Activated naive CD8-positive, alpha-beta T cell treated with anti-CD3 and anti-CD28 coated beads, Interleukin-2, amount 10 ng/mL, durations not matched to agents 7 days and 5 days (primary cell): ENCODE measurements at regions not wholly inside any gene's neighbourhood (a gene's known extent, or its start where the extent isn't known, plus 50 kb on each side); places are given as distances from the start of the nearest gene placed in this dataset.
A peak's percentile ranks its signal among the peaks of the same experiment; 100 is the strongest.

Source experiments
- ATAC-seq: fragments of 150-1000 bp; cut with Tn5 transposase; one replicate; pipeline ENCODE4 v1.10.0; 2021; ENCODE audit warnings: low read depth, moderate library complexity
- POLR2A ChIA-PET: fragments of 350-600 bp; sonication (Branson Sonifier 250); formaldehyde crosslinking; loops from one replicate; lab custom pipeline; 2021; ENCODE audit warnings: antibody characterized with exemption; lab: Charles Lee
- DNase-seq: peaks from one replicate; pipeline ENCODE4 v3.0.0; 2021
- H3K27ac Mint-ChIP-seq: one replicate; pipeline ENCODE4 v1.8.0; 2022; ENCODE audit warnings: mild to moderate bottlenecking, mixed read lengths
- H3K27me3 Mint-ChIP-seq: one replicate; pipeline ENCODE4 v1.8.0; 2022; ENCODE audit warnings: mild to moderate bottlenecking, moderate library complexity, mixed read lengths
- H3K36me3 Mint-ChIP-seq: one replicate; pipeline ENCODE4 v1.8.0; 2021; ENCODE audit warnings: mild to moderate bottlenecking, mixed read lengths
- H3K4me1 Mint-ChIP-seq: one replicate; pipeline ENCODE4 v1.8.0; 2021; ENCODE audit warnings: mixed read lengths
- H3K4me3 Mint-ChIP-seq: one replicate; pipeline ENCODE4 v1.8.0; 2022; ENCODE audit warnings: mild to moderate bottlenecking, moderate library complexity, mixed read lengths
- H3K9me3 Mint-ChIP-seq: one replicate; pipeline ENCODE4 v1.8.0; 2021; ENCODE audit warnings: mixed read lengths

GRCh38 chr21:31559368-31560119 lies 99.9 kb upstream of the SOD1 start:
- DNase-seq (peak; percentile 96), ATAC-seq (peak; percentile 87)
- peaks cover 21% of the 10 kb centered on the region for H3K27me3 Mint-ChIP-seq
- POLR2A ChIA-PET, result interaction anchor here (0.6 to 2.0 kb wide), 21 partner anchors 10 to 379 kb away, joined by 3 to 12 read pairs (median 3); no protein-coding TSS in a partner anchor
- H3K4me1 Mint-ChIP-seq, result peaks cover 27% of the 10 kb centered on the region
- H3K36me3 Mint-ChIP-seq, result peaks cover 8% of the 10 kb centered on the region
- no peaks in the 10 kb centered on the region for H3K9me3 Mint-ChIP-seq
- H3K4me3 Mint-ChIP-seq, result peak overlapping the region; percentile 97
- peak overlapping the region; percentile 92 for H3K27ac Mint-ChIP-seq

- ATAC-seq, result peak; percentile 90
- H3K27ac Mint-ChIP-seq, result no peak overlapping the region
Measured at GRCh38 chr21:31558962-31559367, 100.5 kb upstream of the SOD1 start.

GRCh38 chr21:31558189-31558961 lies 101.1 kb upstream of the SOD1 start:
- ATAC-seq, result peak; percentile 9
- Mint-ChIP-seq H3K36me3 (peaks cover 8% of the 10 kb centered on the region), H3K4me1 (peaks cover 35% of the 10 kb centered on the region), H3K27ac (peak overlapping the region; percentile 16), H3K27me3 (peaks cover 21% of the 10 kb centered on the region), H3K9me3 (no peaks in the 10 kb centered on the region), H3K4me3 (peak overlapping the region; percentile 87)
- peak; percentile 63 for DNase-seq
- POLR2A ChIA-PET, result interaction anchor here (0.6 to 2.0 kb wide), 20 partner anchors 11 to 378 kb away, joined by 3 to 12 read pairs (median 4); no protein-coding TSS in a partner anchor

More at GRCh38 chr21:31558962-31559367, 100.5 kb upstream of the SOD1 start:
- Mint-ChIP-seq H3K27me3 (peaks cover 21% of the 10 kb centered on the region), H3K36me3 (peaks cover 8% of the 10 kb centered on the region), H3K4me1 (peaks cover 32% of the 10 kb centered on the region), H3K4me3 (peak overlapping the region; percentile 97), H3K9me3 (no peaks in the 10 kb centered on the region)
- POLR2A ChIA-PET, result interaction anchor here (0.6 to 2.0 kb wide), 25 partner anchors 10 to 379 kb away, joined by 3 to 12 read pairs (median 3); no protein-coding TSS in a partner anchor
- DNase-seq, result peak; percentile 96

- POLR2A ChIA-PET, result interaction anchor here (0.9 to 1.9 kb wide), 2 partner anchors 160 to 194 kb away, joined by 3 to 11 read pairs; no protein-coding TSS in a partner anchor
- H3K9me3 Mint-ChIP-seq, result no peaks in the 10 kb centered on the region
- peaks cover 21% of the 10 kb centered on the region for H3K27me3 Mint-ChIP-seq
Measured at GRCh38 chr21:31557421-31558188, 101.9 kb upstream of the SOD1 start.

GRCh38 chr21:31556662-31557061 lies 102.8 kb upstream of the SOD1 start:
- Mint-ChIP-seq H3K4me1 (peaks cover 41% of the 10 kb centered on the region), H3K36me3 (peaks cover 8% of the 10 kb centered on the region), H3K9me3 (no peaks in the 10 kb centered on the region), H3K27me3 (peaks cover 21% of the 10 kb centered on the region), H3K27ac (no peak overlapping the region), H3K4me3 (peak overlapping the region; percentile 87)
- no peak for ATAC-seq
- POLR2A ChIA-PET, result interaction anchor here (0.9 kb wide), 1 partner anchor 159 kb away, joined by 3 read pairs; no protein-coding TSS in a partner anchor
- DNase-seq, result no peak

More at GRCh38 chr21:31557421-31558188, 101.9 kb upstream of the SOD1 start:
- Mint-ChIP-seq H3K36me3 (peaks cover 8% of the 10 kb centered on the region), H3K27ac (no peak overlapping the region), H3K4me3 (peak overlapping the region; percentile 87), H3K4me1 (peaks cover 41% of the 10 kb centered on the region)
- ATAC-seq (no peak), DNase-seq (peak; percentile 60)

- peak overlapping the region; percentile 9 for H3K4me3 Mint-ChIP-seq
- peaks cover 41% of the 10 kb centered on the region for H3K4me1 Mint-ChIP-seq
- H3K36me3 Mint-ChIP-seq, result peaks cover 8% of the 10 kb centered on the region
- ATAC-seq (no peak), DNase-seq (no peak)
- H3K27ac Mint-ChIP-seq, result no peak overlapping the region
- POLR2A ChIA-PET, result no interaction called here
- H3K27me3 Mint-ChIP-seq, result peaks cover 21% of the 10 kb centered on the region
- no peaks in the 10 kb centered on the region for H3K9me3 Mint-ChIP-seq
Measured at GRCh38 chr21:31555741-31556191, 103.7 kb upstream of the SOD1 start.

GRCh38 chr21:31554511-31555022 lies 104.9 kb upstream of the SOD1 start:
- POLR2A ChIA-PET, result interaction anchor here (0.5 kb wide), 1 partner anchor 66 kb away, joined by 3 read pairs; no protein-coding TSS in a partner anchor
- peak overlapping the region; percentile 26 for H3K4me3 Mint-ChIP-seq
- peaks cover 34% of the 10 kb centered on the region for H3K4me1 Mint-ChIP-seq
- DNase-seq (peak; percentile 36), ATAC-seq (no peak)
- peak overlapping the region; percentile 7 for H3K27ac Mint-ChIP-seq
- H3K9me3 Mint-ChIP-seq, result no peaks in the 10 kb centered on the region
- peaks cover 21% of the 10 kb centered on the region for H3K27me3 Mint-ChIP-seq
- peaks cover 11% of the 10 kb centered on the region for H3K36me3 Mint-ChIP-seq

GRCh38 chr21:31553926-31554325 lies 105.6 kb upstream of the SOD1 start:
- no peak for DNase-seq
- Mint-ChIP-seq H3K4me1 (peaks cover 32% of the 10 kb centered on the region), H3K9me3 (no peaks in the 10 kb centered on the region), H3K27me3 (peaks cover 22% of the 10 kb centered on the region), H3K27ac (no peak overlapping the region), H3K4me3 (no peak overlapping the region), H3K36me3 (peaks cover 11% of the 10 kb centered on the region)
- POLR2A ChIA-PET, result interaction anchor here (0.5 kb wide), 1 partner anchor 67 kb away, joined by 3 read pairs; no protein-coding TSS in a partner anchor
- ATAC-seq, result no peak

GRCh38 chr21:31553461-31553860 lies 106.0 kb upstream of the SOD1 start:
- H3K27me3 Mint-ChIP-seq, result peaks cover 22% of the 10 kb centered on the region
- POLR2A ChIA-PET, result no interaction called here
- H3K9me3 Mint-ChIP-seq, result no peaks in the 10 kb centered on the region
- no peak for DNase-seq
- H3K36me3 Mint-ChIP-seq, result peaks cover 11% of the 10 kb centered on the region
- no peak overlapping the region for H3K27ac Mint-ChIP-seq
- peaks cover 32% of the 10 kb centered on the region for H3K4me1 Mint-ChIP-seq
- H3K4me3 Mint-ChIP-seq, result no peak overlapping the region
- no peak for ATAC-seq

- ATAC-seq, result no peak
- no peaks in the 10 kb centered on the region for H3K9me3 Mint-ChIP-seq
- H3K4me3 Mint-ChIP-seq, result no peak overlapping the region
- peaks cover 32% of the 10 kb centered on the region for H3K4me1 Mint-ChIP-seq
- peaks cover 22% of the 10 kb centered on the region for H3K27me3 Mint-ChIP-seq
- DNase-seq, result no peak
- H3K36me3 Mint-ChIP-seq, result peaks cover 11% of the 10 kb centered on the region
- H3K27ac Mint-ChIP-seq, result peak overlapping the region; percentile 34
- POLR2A ChIA-PET, result no interaction called here
Measured at GRCh38 chr21:31552826-31553225, 106.7 kb upstream of the SOD1 start.

GRCh38 chr21:31550070-31550469 lies 109.4 kb upstream of the SOD1 start:
- peaks cover 14% of the 10 kb centered on the region for H3K27me3 Mint-ChIP-seq
- POLR2A ChIA-PET, result no interaction called here
- peaks cover 5% of the 10 kb centered on the region for H3K36me3 Mint-ChIP-seq
- no peak overlapping the region for H3K4me3 Mint-ChIP-seq
- no peak for DNase-seq
- H3K27ac Mint-ChIP-seq, result no peak overlapping the region
- no peaks in the 10 kb centered on the region for H3K9me3 Mint-ChIP-seq
- no peak for ATAC-seq
- peaks cover 18% of the 10 kb centered on the region for H3K4me1 Mint-ChIP-seq

GRCh38 chr21:31548688-31549087 lies 110.8 kb upstream of the SOD1 start:
- Mint-ChIP-seq H3K4me1 (peaks cover 8% of the 10 kb centered on the region), H3K27ac (no peak overlapping the region), H3K9me3 (no peaks in the 10 kb centered on the region), H3K36me3 (peaks cover 5% of the 10 kb centered on the region), H3K4me3 (no peak overlapping the region), H3K27me3 (peaks cover 12% of the 10 kb centered on the region)
- POLR2A ChIA-PET, result interaction anchor here (0.6 kb wide), 1 partner anchor 26 kb away, joined by 4 read pairs; no protein-coding TSS in a partner anchor
- DNase-seq (no peak), ATAC-seq (no peak)
